Nephron (organoid): ENCODE measurements at regions not wholly inside any gene's neighbourhood (a gene's known extent, or its start where the extent isn't known, plus 50 kb on each side); places are given as distances from the start of the nearest gene placed in this dataset.

Experiments
- H3K27ac Mint-ChIP-seq, 3 experiments: 2 replicates each; pipeline ENCODE4 v1.8.0; 2020; ENCODE audit warnings: mixed read lengths in 3 of 3, mild to moderate bottlenecking in 2 of 3, moderate library complexity in 1 of 3
- H3K27me3 Mint-ChIP-seq: 2 replicates; pipeline ENCODE4 v1.8.0; 2021; ENCODE audit warnings: low read depth, mild to moderate bottlenecking, moderate library complexity, mixed read lengths
- H3K36me3 Mint-ChIP-seq: 2 replicates; pipeline ENCODE4 v1.8.0; 2020; ENCODE audit warnings: low read depth, mixed read lengths
- H3K4me1 Mint-ChIP-seq: 2 replicates; pipeline ENCODE4 v1.8.0; 2020; ENCODE audit warnings: mixed read lengths
- H3K4me3 Mint-ChIP-seq, 3 experiments: 2 replicates each; pipeline ENCODE4 v1.8.0; 2020; ENCODE audit warnings: mild to moderate bottlenecking in 3 of 3, mixed read lengths in 3 of 3, moderate library complexity in 2 of 3
- H3K9me3 Mint-ChIP-seq: 2 replicates; pipeline ENCODE4 v1.8.0; 2020; ENCODE audit warnings: mixed read lengths
- TF ChIP-seq, protein P1 (sequence below), 3 experiments: fragments of 200-600 bp; sonication (generic); IDR thresholded peaks; one replicate each; pipeline ENCODE4 v1.5.0; 2021; ENCODE audit warnings: antibody characterized with exemption in 3 of 3; ENCODE audit not compliant: unreplicated experiment in 3 of 3

- no peaks in the 10 kb centered on the region for H3K9me3 Mint-ChIP-seq
- TF ChIP-seq, protein P1, sequence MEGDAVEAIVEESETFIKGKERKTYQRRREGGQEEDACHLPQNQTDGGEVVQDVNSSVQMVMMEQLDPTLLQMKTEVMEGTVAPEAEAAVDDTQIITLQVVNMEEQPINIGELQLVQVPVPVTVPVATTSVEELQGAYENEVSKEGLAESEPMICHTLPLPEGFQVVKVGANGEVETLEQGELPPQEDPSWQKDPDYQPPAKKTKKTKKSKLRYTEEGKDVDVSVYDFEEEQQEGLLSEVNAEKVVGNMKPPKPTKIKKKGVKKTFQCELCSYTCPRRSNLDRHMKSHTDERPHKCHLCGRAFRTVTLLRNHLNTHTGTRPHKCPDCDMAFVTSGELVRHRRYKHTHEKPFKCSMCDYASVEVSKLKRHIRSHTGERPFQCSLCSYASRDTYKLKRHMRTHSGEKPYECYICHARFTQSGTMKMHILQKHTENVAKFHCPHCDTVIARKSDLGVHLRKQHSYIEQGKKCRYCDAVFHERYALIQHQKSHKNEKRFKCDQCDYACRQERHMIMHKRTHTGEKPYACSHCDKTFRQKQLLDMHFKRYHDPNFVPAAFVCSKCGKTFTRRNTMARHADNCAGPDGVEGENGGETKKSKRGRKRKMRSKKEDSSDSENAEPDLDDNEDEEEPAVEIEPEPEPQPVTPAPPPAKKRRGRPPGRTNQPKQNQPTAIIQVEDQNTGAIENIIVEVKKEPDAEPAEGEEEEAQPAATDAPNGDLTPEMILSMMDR (IDR thresholded peaks at IDR 0.05; ENCODE audit: unreplicated experiment in 3 of 3): no peak
- no peak overlapping the region for H3K4me3 Mint-ChIP-seq
- no peak overlapping the region for H3K27ac Mint-ChIP-seq
- H3K4me1 Mint-ChIP-seq: peaks cover 30% of the 10 kb centered on the region
- H3K36me3 Mint-ChIP-seq: no peaks in the 10 kb centered on the region
- H3K27me3 Mint-ChIP-seq: no peaks in the 10 kb centered on the region
These were observed 127.7 kb upstream of the MYLIP start for GRCh38 chr6:16001158-16001557.

- H3K36me3 Mint-ChIP-seq: no peaks in the 10 kb centered on the region
- H3K4me3 Mint-ChIP-seq: no peak overlapping the region
- H3K4me1 Mint-ChIP-seq: peaks cover 37% of the 10 kb centered on the region
- TF ChIP-seq, protein P1 (IDR thresholded peaks at IDR 0.05; ENCODE audit: unreplicated experiment in 3 of 3): no peak
- H3K9me3 Mint-ChIP-seq: no peaks in the 10 kb centered on the region
- H3K27ac Mint-ChIP-seq: no peak overlapping the region
- no peaks in the 10 kb centered on the region for H3K27me3 Mint-ChIP-seq
These were observed 129.7 kb upstream of the MYLIP start for GRCh38 chr6:15999201-15999600.

DNA sequence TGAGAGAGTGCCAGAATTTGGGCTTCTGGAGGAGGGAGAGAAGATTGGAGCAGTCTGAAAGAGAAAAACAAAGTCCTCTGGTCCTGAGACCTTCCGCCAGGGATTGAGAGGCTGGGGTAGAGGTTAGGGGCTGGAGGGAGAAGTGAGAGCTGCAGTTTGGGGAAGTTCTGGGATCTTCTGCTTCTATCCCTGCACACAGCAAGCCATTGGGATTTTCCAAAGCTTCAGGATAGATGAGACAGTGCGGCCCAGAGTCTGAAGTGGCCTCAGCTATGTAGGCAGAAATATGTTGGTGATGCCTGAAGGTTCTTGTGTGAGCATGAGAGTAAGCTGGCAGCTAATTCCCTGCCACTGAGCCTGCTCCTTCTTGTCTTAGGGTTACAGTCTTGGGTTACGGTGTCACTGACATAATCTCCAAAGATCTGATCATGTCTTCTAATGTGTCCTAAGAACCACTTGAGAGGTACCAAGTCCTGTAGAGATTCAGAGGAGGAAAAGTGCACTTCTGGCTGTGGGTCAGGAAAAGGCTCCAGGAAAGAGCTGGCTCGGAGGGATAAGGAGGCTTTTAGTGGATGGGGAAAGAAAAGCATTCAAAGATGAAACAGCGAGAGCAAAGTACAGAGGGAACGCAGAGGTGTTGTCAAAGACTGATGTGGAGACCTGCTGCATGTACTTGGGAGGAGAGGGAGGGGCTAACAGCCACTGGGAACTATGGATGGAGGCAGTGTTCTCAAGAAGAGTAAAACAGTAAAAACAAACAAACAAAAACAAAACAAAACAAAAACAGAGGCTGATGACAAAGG lies 131.1 kb upstream of the MYLIP start:
- Mint-ChIP-seq H3K27me3 (peaks cover under 1% of the 10 kb centered on the region), H3K27ac (no peak overlapping the region), H3K36me3 (no peaks in the 10 kb centered on the region), H3K9me3 (no peaks in the 10 kb centered on the region), H3K4me1 (peaks cover 37% of the 10 kb centered on the region), H3K4me3 (no peak overlapping the region)
- TF ChIP-seq, protein P1 (IDR thresholded peaks at IDR 0.05; ENCODE audit: unreplicated experiment in 3 of 3): no peak

DNA sequence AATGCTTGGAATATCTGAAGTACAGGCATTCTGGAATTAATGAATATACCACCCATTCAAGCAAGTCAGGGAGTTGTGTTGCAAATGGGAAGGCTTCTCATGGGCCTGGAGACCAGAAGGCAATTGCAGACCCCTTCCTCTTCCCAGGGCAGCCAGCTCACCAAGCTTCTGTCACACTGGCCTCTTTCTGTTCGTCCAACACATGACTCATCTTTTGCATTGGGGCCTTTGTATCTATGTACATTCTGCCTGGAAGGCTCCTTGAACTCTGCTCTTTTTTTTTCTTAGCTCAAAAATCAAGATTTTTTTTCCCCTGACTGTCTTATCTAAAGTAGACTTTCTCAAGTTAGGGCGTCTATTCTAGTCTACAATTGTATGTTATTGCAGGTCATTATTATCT lies 132.9 kb upstream of the MYLIP start:
- Mint-ChIP-seq H3K4me1 (peaks cover 37% of the 10 kb centered on the region), H3K27me3 (peaks cover 4% of the 10 kb centered on the region), H3K9me3 (no peaks in the 10 kb centered on the region), H3K36me3 (no peaks in the 10 kb centered on the region), H3K27ac (peak overlapping the region in 1 of 3 experiments; percentile 50), H3K4me3 (no peak overlapping the region)
- TF ChIP-seq, protein P1 (IDR thresholded peaks at IDR 0.05; ENCODE audit: unreplicated experiment in 3 of 3): no peak

GRCh38 chr6:15995493-15995892 lies 133.4 kb upstream of the MYLIP start:
- Mint-ChIP-seq H3K4me3 (no peak overlapping the region), H3K27ac (peak overlapping the region in 1 of 3 experiments; percentile 29), H3K27me3 (peaks cover 4% of the 10 kb centered on the region), H3K4me1 (peaks cover 37% of the 10 kb centered on the region), H3K9me3 (no peaks in the 10 kb centered on the region), H3K36me3 (no peaks in the 10 kb centered on the region)
- TF ChIP-seq, protein P1 (IDR thresholded peaks at IDR 0.05; ENCODE audit: unreplicated experiment in 3 of 3): no peak
